ENCODE measurements at regions not wholly inside any gene's neighbourhood (a gene's known extent, or its start where the extent isn't known, plus 50 kb on each side); places are given as distances from the start of the nearest gene placed in this dataset.
"Not testable (repeated sequence)": the region's sequence is repeated elsewhere in the genome, so short reads cannot be mapped to it uniquely, and the experiment has no call there.

DNA sequence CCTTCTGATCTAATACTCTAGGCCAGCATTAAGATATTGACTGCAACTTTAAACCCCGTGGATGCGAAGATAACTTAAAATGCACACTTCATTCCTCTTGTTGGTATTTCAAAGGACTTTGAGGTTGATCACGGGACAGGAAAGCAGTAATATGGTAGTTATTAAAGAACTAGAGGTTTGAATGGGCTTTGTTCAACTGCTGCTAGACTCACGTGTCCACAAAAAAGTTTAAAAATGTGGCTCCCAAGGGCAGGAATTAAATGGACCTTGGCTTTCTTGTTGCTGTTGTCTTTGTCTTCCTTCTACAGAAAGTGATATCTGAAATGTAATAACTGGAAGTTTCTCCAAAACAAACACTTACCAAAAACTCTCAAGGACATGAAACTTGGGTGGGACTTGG lies 186.3 kb downstream of the XPNPEP1 start:
- no peak overlapping the region for H3K4me3 ChIP-seq (ENCODE audit: severe bottlenecking)
- ATAC-seq (ENCODE audit: low read depth) (no peak), DNase-seq (ENCODE audit: low spot score) (no peak)
- H3K27ac ChIP-seq (ENCODE audit: poor library complexity, severe bottlenecking) = no peak overlapping the region
- no peaks in the 10 kb centered on the region for H3K36me3 ChIP-seq (ENCODE audit: low read depth)
- H3K4me1 ChIP-seq (ENCODE audit: insufficient read depth, poor library complexity, severe bottlenecking) = no peaks in the 10 kb centered on the region
- TF ChIP-seq, protein P1, sequence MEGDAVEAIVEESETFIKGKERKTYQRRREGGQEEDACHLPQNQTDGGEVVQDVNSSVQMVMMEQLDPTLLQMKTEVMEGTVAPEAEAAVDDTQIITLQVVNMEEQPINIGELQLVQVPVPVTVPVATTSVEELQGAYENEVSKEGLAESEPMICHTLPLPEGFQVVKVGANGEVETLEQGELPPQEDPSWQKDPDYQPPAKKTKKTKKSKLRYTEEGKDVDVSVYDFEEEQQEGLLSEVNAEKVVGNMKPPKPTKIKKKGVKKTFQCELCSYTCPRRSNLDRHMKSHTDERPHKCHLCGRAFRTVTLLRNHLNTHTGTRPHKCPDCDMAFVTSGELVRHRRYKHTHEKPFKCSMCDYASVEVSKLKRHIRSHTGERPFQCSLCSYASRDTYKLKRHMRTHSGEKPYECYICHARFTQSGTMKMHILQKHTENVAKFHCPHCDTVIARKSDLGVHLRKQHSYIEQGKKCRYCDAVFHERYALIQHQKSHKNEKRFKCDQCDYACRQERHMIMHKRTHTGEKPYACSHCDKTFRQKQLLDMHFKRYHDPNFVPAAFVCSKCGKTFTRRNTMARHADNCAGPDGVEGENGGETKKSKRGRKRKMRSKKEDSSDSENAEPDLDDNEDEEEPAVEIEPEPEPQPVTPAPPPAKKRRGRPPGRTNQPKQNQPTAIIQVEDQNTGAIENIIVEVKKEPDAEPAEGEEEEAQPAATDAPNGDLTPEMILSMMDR (IDR thresholded peaks at IDR 0.05; ENCODE audit: poor library complexity, severe bottlenecking) = no peak
- no peaks in the 10 kb centered on the region for H3K27me3 ChIP-seq (ENCODE audit: insufficient read depth, poor library complexity, severe bottlenecking)
- no peaks in the 10 kb centered on the region for H3K9me3 ChIP-seq (ENCODE audit: severe bottlenecking)

DNA sequence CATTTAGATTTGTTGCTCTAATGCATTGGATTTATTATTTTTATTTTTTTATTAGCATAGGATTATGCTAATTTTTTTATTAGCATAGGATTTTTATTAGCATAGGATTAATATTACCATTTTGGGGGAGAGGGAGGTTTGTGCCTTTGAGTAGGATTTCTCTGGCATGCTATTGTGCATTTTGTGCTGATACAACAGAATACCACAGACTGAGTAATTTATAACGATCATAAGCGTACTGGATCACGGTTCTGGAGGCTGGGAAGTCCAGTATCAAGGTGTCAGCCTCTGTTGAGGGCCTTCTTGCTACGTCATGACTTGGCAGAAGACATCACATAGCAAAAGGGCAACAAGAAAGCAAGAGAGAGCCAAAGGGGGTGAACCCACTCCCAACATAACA lies 187.5 kb downstream of the XPNPEP1 start:
- no peak for ATAC-seq (ENCODE audit: low read depth)
- Histone ChIP-seq H3K4me1 (ENCODE audit: insufficient read depth, poor library complexity, severe bottlenecking) (no peaks in the 10 kb centered on the region), H3K27me3 (ENCODE audit: insufficient read depth, poor library complexity, severe bottlenecking) (no peaks in the 10 kb centered on the region), H3K4me3 (ENCODE audit: severe bottlenecking) (no peak overlapping the region), H3K27ac (ENCODE audit: poor library complexity, severe bottlenecking) (no peak overlapping the region), H3K9me3 (ENCODE audit: severe bottlenecking) (no peaks in the 10 kb centered on the region), H3K36me3 (ENCODE audit: low read depth) (no peaks in the 10 kb centered on the region)
- TF ChIP-seq, protein P1 (IDR thresholded peaks at IDR 0.05; ENCODE audit: poor library complexity, severe bottlenecking) = no peak
- DNase-seq (ENCODE audit: low spot score) = no peak

DNA sequence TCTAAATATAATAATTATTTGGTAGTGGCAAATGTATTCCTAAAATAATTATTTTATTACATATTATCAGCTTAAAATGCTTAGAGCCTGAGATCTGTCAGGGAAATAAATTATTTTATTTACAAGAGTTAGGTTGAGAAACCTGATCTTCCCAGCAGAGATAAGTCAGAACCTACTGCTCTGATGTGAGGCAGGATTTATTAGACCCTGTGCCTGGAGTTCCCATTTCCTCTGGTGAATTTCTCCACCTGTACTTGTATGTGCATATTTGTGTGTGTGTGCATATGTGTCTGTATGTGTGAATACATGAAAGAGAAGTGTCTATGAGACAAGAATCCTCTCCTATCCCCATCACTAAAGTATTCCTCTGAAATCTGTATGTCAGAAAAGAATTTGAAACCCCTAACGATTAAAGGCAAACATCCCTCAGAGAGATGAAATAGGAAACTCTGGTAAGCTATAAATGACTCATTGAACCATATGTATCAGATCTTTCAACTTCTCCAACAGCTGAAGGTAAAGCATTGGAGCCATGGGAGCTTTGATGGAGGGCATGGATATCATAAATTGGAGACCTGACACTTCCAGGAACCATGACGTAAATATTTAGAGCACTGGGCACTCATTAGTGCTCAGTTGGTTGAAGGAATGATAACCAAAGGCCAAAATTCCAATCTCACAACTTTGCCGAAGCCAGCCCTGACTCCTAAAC lies 190.9 kb downstream of the XPNPEP1 start:
- Histone ChIP-seq H3K9me3 (ENCODE audit: severe bottlenecking) (no peaks in the 10 kb centered on the region), H3K27ac (ENCODE audit: poor library complexity, severe bottlenecking) (no peak overlapping the region), H3K4me1 (ENCODE audit: insufficient read depth, poor library complexity, severe bottlenecking) (no peaks in the 10 kb centered on the region), H3K36me3 (ENCODE audit: low read depth) (no peaks in the 10 kb centered on the region), H3K27me3 (ENCODE audit: insufficient read depth, poor library complexity, severe bottlenecking) (no peaks in the 10 kb centered on the region), H3K4me3 (ENCODE audit: severe bottlenecking) (no peak overlapping the region)
- DNase-seq (ENCODE audit: low spot score) (no peak), ATAC-seq (ENCODE audit: low read depth) (no peak)
- TF ChIP-seq, protein P1 (IDR thresholded peaks at IDR 0.05; ENCODE audit: poor library complexity, severe bottlenecking) = no peak

DNA sequence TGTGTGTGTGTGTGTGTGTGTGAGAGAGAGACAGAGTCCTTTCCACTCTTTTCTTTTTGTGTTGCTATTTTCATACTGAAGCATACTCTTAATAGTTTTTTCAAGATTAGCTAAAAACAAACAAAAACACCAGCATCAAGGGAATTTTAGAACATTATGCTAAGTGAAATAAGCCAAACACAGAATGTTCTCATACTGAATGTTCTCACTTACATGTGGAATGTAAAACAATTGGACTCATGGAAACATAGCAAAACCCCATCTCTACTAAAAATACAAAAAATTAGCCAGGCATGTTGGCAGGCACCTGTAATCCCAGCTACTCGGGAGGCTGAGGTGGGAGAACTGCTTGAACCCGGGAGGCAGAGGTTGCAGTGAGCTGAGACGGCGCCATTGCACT lies 193.4 kb downstream of the XPNPEP1 start:
- DNase-seq (ENCODE audit: low spot score); H3K36me3 ChIP-seq (ENCODE audit: low read depth); H3K27ac ChIP-seq (ENCODE audit: poor library complexity, severe bottlenecking); H3K4me3 ChIP-seq (ENCODE audit: severe bottlenecking); H3K9me3 ChIP-seq (ENCODE audit: severe bottlenecking); H3K27me3 ChIP-seq (ENCODE audit: insufficient read depth, poor library complexity, severe bottlenecking); H3K4me1 ChIP-seq (ENCODE audit: insufficient read depth, poor library complexity, severe bottlenecking); ATAC-seq (ENCODE audit: low read depth): not testable (repeated sequence)

DNA sequence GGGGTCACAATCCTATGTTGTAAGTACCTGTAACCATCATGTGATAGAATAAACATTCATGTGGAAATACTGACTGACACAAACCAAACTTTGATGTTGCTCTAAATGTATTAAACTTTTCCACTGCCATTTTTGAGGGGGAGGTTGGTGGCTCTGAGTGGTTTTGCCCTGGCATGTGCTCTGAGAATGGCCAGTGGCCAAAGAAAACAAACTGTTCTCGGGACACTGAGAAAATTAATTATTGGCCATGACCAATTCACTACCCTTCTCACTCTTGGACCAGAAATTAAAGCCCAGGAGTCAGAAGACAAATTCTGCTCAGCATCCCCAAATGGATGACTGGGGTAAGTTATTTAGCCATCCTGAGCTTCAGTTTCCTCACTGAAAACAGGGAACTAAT lies 195.9 kb downstream of the XPNPEP1 start:
- Histone ChIP-seq H3K27me3 (ENCODE audit: insufficient read depth, poor library complexity, severe bottlenecking) (no peaks in the 10 kb centered on the region), H3K4me1 (ENCODE audit: insufficient read depth, poor library complexity, severe bottlenecking) (no peaks in the 10 kb centered on the region), H3K27ac (ENCODE audit: poor library complexity, severe bottlenecking) (no peak overlapping the region), H3K4me3 (ENCODE audit: severe bottlenecking) (no peak overlapping the region), H3K36me3 (ENCODE audit: low read depth) (no peaks in the 10 kb centered on the region), H3K9me3 (ENCODE audit: severe bottlenecking) (no peaks in the 10 kb centered on the region)
- TF ChIP-seq, protein P1 (IDR thresholded peaks at IDR 0.05; ENCODE audit: poor library complexity, severe bottlenecking) = no peak
- ATAC-seq (ENCODE audit: low read depth) (no peak), DNase-seq (ENCODE audit: low spot score) (no peak)
